ENCODE measurements at regions not wholly inside any gene's neighbourhood (a gene's known extent, or its start where the extent isn't known, plus 50 kb on each side); places are given as distances from the start of the nearest gene placed in this dataset.

DNA sequence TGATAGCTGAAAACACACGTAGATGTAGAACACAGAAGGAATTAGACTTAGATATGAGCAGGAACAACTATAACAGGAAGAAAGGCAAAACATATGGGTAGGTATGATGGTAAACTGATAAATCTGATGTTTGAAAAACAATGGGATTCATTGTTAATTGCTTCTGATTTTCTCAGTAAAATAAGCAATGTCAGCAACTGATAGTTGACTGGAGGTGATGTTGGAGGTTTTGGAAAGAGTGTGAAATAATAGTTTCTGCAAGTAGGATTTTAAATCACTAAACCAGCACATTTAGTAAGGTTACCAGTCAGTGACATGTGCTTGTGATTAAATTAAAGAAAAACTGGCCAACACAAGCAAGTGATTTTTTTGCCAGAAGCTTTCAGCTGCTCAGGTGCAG is 123.0 kb upstream of the CPNE8 start:
- TF ChIP-seq, protein P1, sequence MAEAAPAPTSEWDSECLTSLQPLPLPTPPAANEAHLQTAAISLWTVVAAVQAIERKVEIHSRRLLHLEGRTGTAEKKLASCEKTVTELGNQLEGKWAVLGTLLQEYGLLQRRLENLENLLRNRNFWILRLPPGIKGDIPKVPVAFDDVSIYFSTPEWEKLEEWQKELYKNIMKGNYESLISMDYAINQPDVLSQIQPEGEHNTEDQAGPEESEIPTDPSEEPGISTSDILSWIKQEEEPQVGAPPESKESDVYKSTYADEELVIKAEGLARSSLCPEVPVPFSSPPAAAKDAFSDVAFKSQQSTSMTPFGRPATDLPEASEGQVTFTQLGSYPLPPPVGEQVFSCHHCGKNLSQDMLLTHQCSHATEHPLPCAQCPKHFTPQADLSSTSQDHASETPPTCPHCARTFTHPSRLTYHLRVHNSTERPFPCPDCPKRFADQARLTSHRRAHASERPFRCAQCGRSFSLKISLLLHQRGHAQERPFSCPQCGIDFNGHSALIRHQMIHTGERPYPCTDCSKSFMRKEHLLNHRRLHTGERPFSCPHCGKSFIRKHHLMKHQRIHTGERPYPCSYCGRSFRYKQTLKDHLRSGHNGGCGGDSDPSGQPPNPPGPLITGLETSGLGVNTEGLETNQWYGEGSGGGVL (CRISPR knock-in tag; IDR thresholded peaks at IDR 0.05) = no peak
- TF ChIP-seq, protein P2, sequence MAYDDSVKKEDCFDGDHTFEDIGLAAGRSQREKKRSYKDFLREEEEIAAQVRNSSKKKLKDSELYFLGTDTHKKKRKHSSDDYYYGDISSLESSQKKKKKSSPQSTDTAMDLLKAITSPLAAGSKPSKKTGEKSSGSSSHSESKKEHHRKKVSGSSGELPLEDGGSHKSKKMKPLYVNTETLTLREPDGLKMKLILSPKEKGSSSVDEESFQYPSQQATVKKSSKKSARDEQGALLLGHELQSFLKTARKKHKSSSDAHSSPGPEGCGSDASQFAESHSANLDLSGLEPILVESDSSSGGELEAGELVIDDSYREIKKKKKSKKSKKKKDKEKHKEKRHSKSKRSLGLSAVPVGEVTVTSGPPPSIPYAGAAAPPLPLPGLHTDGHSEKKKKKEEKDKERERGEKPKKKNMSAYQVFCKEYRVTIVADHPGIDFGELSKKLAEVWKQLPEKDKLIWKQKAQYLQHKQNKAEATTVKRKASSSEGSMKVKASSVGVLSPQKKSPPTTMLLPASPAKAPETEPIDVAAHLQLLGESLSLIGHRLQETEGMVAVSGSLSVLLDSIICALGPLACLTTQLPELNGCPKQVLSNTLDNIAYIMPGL (CRISPR knock-in tag; IDR thresholded peaks at IDR 0.05) = no peak
- TF ChIP-seq MYBL2 (IDR thresholded peaks at IDR 0.05; ENCODE audit: low read depth) = no peak
- no peak for TF ChIP-seq MYBL2 (CRISPR knock-in tag; IDR thresholded peaks at IDR 0.05; ENCODE audit: borderline replicate concordance)
- no peak for TF ChIP-seq MXI1 (IDR thresholded peaks at IDR 0.05; ENCODE audit: low read depth, low read length)
- no peak for TF ChIP-seq ZZZ3 (IDR thresholded peaks at IDR 0.05)
- no peak for TF ChIP-seq ZNF133 (CRISPR knock-in tag; IDR thresholded peaks at IDR 0.05)

Data from K562 (cell line).